IMR-90 (cell line): ENCODE measurements at regions not wholly inside any gene's neighbourhood (a gene's known extent, or its start where the extent isn't known, plus 50 kb on each side); places are given as distances from the start of the nearest gene placed in this dataset.

Experiments
- ATAC-seq: fragments of 200-7000 bp; cut with Tn5 transposase; 2 replicates; pipeline ENCODE4 v1.9.1; 2020; ENCODE audit warnings: low read depth, mild to moderate bottlenecking, moderate library complexity
- BruUV-seq: library from RNA; stranded (reverse); fragments of 400-500 nt; replicated peaks from 2 replicates; lab custom pipeline; 2021; lab: Mats Ljungman, UMichigan
- CTCF ChIA-PET: fragments of 300-600 bp; formaldehyde crosslinking; extraction: SDS; loops from one replicate; lab custom pipeline; 2021; ENCODE audit warnings: antibody characterized with exemption; lab: Yijun Ruan, JAX
- POLR2A ChIA-PET: fragments of 300-600 bp; sonication (Branson Sonifier 250); formaldehyde crosslinking; loops from one replicate; lab custom pipeline; 2022; ENCODE audit warnings: antibody characterized with exemption; ENCODE audit not compliant: unreplicated experiment; lab: Charles Lee
- DNase-seq: peaks from one replicate; pipeline ENCODE4 v3.0.0; 2013
- H2AFZ ChIP-seq: replicated peaks from 2 replicates; pipeline ENCODE3; 2013; ENCODE audit warnings: low read length, mild to moderate bottlenecking; ENCODE audit not compliant: poor library complexity
- H2AK5ac ChIP-seq: 2 replicates; pipeline ENCODE4 v1.6.1; 2013; ENCODE audit warnings: low read depth, low read length, inconsistent platforms
- H2AK9ac ChIP-seq: replicated peaks from 2 replicates; pipeline ENCODE3; 2013; ENCODE audit warnings: mild to moderate bottlenecking, low read depth, low read length, moderate library complexity; ENCODE audit not compliant: poor library complexity
- H2BK120ac ChIP-seq: 2 replicates; pipeline ENCODE4 v1.6.1; 2013; ENCODE audit warnings: low read depth, low read length, inconsistent platforms
- H2BK15ac ChIP-seq: 3 replicates; pipeline ENCODE4 v1.6.1; 2013; ENCODE audit warnings: low read depth, low read length, inconsistent platforms
- H2BK20ac ChIP-seq: 2 replicates; pipeline ENCODE4 v1.6.1; 2013; ENCODE audit warnings: low read depth, mild to moderate bottlenecking, inconsistent platforms, low read length, moderate library complexity
- H2BK5ac ChIP-seq: 2 replicates; pipeline ENCODE4 v1.6.1; 2013; ENCODE audit warnings: mild to moderate bottlenecking, low read depth, low read length, inconsistent platforms; ENCODE audit not compliant: poor library complexity, severe bottlenecking
- H3K14ac ChIP-seq: replicated peaks from 2 replicates; pipeline ENCODE4 v1.6.1; 2013; ENCODE audit warnings: low read depth, low read length, inconsistent platforms
- H3K18ac ChIP-seq: 2 replicates; pipeline ENCODE4 v1.6.1; 2013; ENCODE audit warnings: low read depth, low read length, control low read depth
- H3K23ac ChIP-seq: 2 replicates; pipeline ENCODE4 v1.6.1; 2013; ENCODE audit warnings: low read depth, low read length, inconsistent platforms
- H3K27ac ChIP-seq: 2 replicates; pipeline ENCODE4 v1.5.1; 2013; ENCODE audit warnings: mild to moderate bottlenecking, control low read depth, low read length; ENCODE audit not compliant: insufficient read depth
- H3K27me3 ChIP-seq: 2 replicates; pipeline ENCODE4 v1.6.1; 2013; ENCODE audit warnings: low read length; ENCODE audit not compliant: control insufficient read depth, insufficient read depth
- H3K36me3 ChIP-seq: 2 replicates; pipeline ENCODE4 v1.6.1; 2013; ENCODE audit warnings: low read length, mixed read lengths; ENCODE audit not compliant: control insufficient read depth, insufficient read depth
- H3K4ac ChIP-seq: 2 replicates; pipeline ENCODE4 v1.6.1; 2013; ENCODE audit warnings: low read depth, low read length, inconsistent platforms
- H3K4me1 ChIP-seq: 2 replicates; pipeline ENCODE4 v1.6.1; 2013; ENCODE audit warnings: low read length, mixed read lengths; ENCODE audit not compliant: control insufficient read depth, insufficient read depth
- H3K4me2 ChIP-seq: 2 replicates; pipeline ENCODE4 v1.6.1; 2013; ENCODE audit warnings: low read depth, mild to moderate bottlenecking, control low read depth, low read length, moderate library complexity
- H3K4me3 ChIP-seq: 2 replicates; pipeline ENCODE4 v1.5.1; 2013; ENCODE audit warnings: low read depth, mild to moderate bottlenecking, control low read depth, low read length, moderate library complexity; ENCODE audit not compliant: insufficient read depth
- H3K56ac ChIP-seq: 2 replicates; pipeline ENCODE4 v1.6.1; 2013; ENCODE audit warnings: low read length, inconsistent platforms; ENCODE audit not compliant: insufficient read depth; ENCODE audit errors: extremely low read depth
- H3K79me1 ChIP-seq, 2 experiments: 2 replicates each; pipeline ENCODE4 v1.6.1; 2013; ENCODE audit warnings: low read length in 2 of 2, inconsistent platforms in 1 of 2, low read depth in 1 of 2
- H3K9ac ChIP-seq: 2 replicates; pipeline ENCODE4 v1.6.1; 2013; ENCODE audit warnings: low read depth, low read length, control low read depth
- H3K9me1 ChIP-seq: 2 replicates; pipeline ENCODE4 v1.6.1; 2013; ENCODE audit warnings: low read length, inconsistent platforms; ENCODE audit not compliant: insufficient read depth
- H3K9me3 ChIP-seq: 2 replicates; pipeline ENCODE4 v1.6.1; 2013; ENCODE audit warnings: low read length; ENCODE audit not compliant: control insufficient read depth, insufficient read depth
- H4K20me1 ChIP-seq: 2 replicates; pipeline ENCODE4 v1.6.1; 2013; ENCODE audit warnings: low read length, inconsistent platforms; ENCODE audit not compliant: insufficient read depth
- H4K5ac ChIP-seq: 2 replicates; pipeline ENCODE4 v1.6.1; 2013; ENCODE audit warnings: mild to moderate bottlenecking, low read depth, low read length, control low read depth
- H4K8ac ChIP-seq, 2 experiments: 2 replicates each; pipeline ENCODE4 v1.6.1; 2013; ENCODE audit warnings: low read depth in 2 of 2, low read length in 2 of 2, control low read depth in 1 of 2, inconsistent platforms in 1 of 2
- H4K91ac ChIP-seq: 2 replicates; pipeline ENCODE4 v1.6.1; 2013; ENCODE audit warnings: low read depth, low read length, inconsistent platforms; ENCODE audit not compliant: insufficient read depth
- CHD1 ChIP-seq: IDR thresholded peaks from 2 replicates; pipeline ENCODE4 v1.6.1; 2012; ENCODE audit warnings: low read depth, low read length, improper control_type of control experiment
- NFE2L2 ChIP-seq: fragments of 150-350 bp; IDR thresholded peaks from 2 replicates; pipeline ENCODE4 v1.6.1; 2016; ENCODE audit warnings: low read depth, mild to moderate bottlenecking, low read length
- RAD21 ChIP-seq: IDR thresholded peaks from 2 replicates; pipeline ENCODE4 v1.6.1; 2012; ENCODE audit warnings: low read length, improper control_type of control experiment
- RCOR1 ChIP-seq: IDR thresholded peaks from 2 replicates; pipeline ENCODE4 v1.6.1; 2012; ENCODE audit warnings: mild to moderate bottlenecking, low read length, improper control_type of control experiment; ENCODE audit not compliant: insufficient replicate concordance
- WGBS, 2 experiments: methylation state at CpG; one replicate each; pipeline versions ENCODE4 v1.1.5 to v1.1.7; 2013; ENCODE audit warnings: missing lambda C conversion rate in 2 of 2; ENCODE audit not compliant: insufficient read length in 1 of 2; ENCODE audit errors: extremely low coverage in 2 of 2; 5-methylcytosine and 5-hydroxymethylcytosine counted together
- dilution Hi-C: fragments of 300-500 bp; cut with HindIII; formaldehyde crosslinking; loops from one replicate; pipeline ENCODE4 v1.14.3; 2018; ENCODE audit warnings: low sequenced_read_pairs; ENCODE audit not compliant: unreplicated experiment
- in situ Hi-C: fragments of 300-500 bp; cut with MboI; formaldehyde crosslinking; loops from 3 replicates; pipeline ENCODE4 v1.14.3; 2019; ENCODE audit warnings: low sequenced_read_pairs, inconsistent platforms, mixed read lengths
- intact Hi-C: fragments of 100-400 bp; cut with micrococcal nuclease; formaldehyde crosslinking; loops from 2 replicates; pipeline ENCODE4 v1.10.0; 2022
- TF ChIP-seq, protein P1 (sequence below): conservative IDR thresholded peaks from 2 replicates; pipeline ENCODE4 v1.5.1; 2012; ENCODE audit warnings: mild to moderate bottlenecking, low read depth, low read length, improper control_type of control experiment

DNA sequence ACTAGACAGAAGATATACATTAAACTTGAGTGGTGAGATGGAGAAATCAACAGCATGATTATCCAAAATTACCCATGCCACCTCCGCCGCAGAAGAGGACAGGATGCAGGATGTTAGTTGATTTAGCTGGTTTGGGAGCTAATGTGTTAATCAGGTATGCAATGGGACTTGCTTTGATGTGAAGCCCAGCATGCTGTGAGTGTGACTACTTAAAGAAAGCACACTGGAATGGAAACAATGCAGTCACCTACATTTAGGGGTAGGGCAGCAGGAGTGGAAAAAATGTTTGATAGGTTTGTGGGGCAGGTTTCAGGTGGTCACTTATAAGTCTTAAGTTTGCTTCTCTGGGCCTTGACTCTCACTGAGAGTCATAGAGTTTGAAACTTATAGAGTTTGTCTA is 170.0 kb upstream of the DAAM1 start:
- no peak overlapping the region for H2BK15ac ChIP-seq
- TF ChIP-seq, protein P1, sequence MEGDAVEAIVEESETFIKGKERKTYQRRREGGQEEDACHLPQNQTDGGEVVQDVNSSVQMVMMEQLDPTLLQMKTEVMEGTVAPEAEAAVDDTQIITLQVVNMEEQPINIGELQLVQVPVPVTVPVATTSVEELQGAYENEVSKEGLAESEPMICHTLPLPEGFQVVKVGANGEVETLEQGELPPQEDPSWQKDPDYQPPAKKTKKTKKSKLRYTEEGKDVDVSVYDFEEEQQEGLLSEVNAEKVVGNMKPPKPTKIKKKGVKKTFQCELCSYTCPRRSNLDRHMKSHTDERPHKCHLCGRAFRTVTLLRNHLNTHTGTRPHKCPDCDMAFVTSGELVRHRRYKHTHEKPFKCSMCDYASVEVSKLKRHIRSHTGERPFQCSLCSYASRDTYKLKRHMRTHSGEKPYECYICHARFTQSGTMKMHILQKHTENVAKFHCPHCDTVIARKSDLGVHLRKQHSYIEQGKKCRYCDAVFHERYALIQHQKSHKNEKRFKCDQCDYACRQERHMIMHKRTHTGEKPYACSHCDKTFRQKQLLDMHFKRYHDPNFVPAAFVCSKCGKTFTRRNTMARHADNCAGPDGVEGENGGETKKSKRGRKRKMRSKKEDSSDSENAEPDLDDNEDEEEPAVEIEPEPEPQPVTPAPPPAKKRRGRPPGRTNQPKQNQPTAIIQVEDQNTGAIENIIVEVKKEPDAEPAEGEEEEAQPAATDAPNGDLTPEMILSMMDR = no peak
- no peak for TF ChIP-seq NFE2L2
- no peak for TF ChIP-seq CHD1
- TF ChIP-seq RCOR1 = no peak
- no peak for TF ChIP-seq RAD21
- no peak overlapping the region for H2BK5ac ChIP-seq
- no peak overlapping the region for H2BK120ac ChIP-seq
- H4K5ac ChIP-seq = no peak overlapping the region
- in situ Hi-C loops = no loop called here
- no peaks in the 10 kb centered on the region for H4K20me1 ChIP-seq
- no peak overlapping the region for H3K4me2 ChIP-seq
- H3K9me1 ChIP-seq = peaks cover 7% of the 10 kb centered on the region; the same call in 1 of the 2 replicates
- CTCF ChIA-PET = interaction anchor here (2.4 kb wide), 1 partner anchor 10 kb away, joined by 6 read pairs; no protein-coding TSS in a partner anchor
- H2BK20ac ChIP-seq = no peak overlapping the region
- H3K27ac ChIP-seq = no peak overlapping the region
- no peak overlapping the region for H2AFZ ChIP-seq
- intact Hi-C loops = loop anchor here (2.0 kb wide), 1 partner anchor 378 kb away; no protein-coding TSS in a partner anchor
- no peak overlapping the region for H3K9ac ChIP-seq
- WGBS, 2 experiments = no CpG with 5 or more reads among the region's 2 CpGs
- ATAC-seq = no peak
- H3K79me1 ChIP-seq = no peaks in the 10 kb centered on the region
- no peak overlapping the region for H3K4ac ChIP-seq
- H3K14ac ChIP-seq = no peak overlapping the region
- dilution Hi-C loops = no loop called here
- POLR2A ChIA-PET = no interaction called here
- H3K9me3 ChIP-seq = peaks cover 5% of the 10 kb centered on the region; the same call in 1 of the 2 replicates
- no peak overlapping the region for H3K4me3 ChIP-seq
- H2AK5ac ChIP-seq = no peak overlapping the region
- H3K36me3 ChIP-seq = no peaks in the 10 kb centered on the region
- H3K56ac ChIP-seq = no peak overlapping the region
- H3K27me3 ChIP-seq = no peaks in the 10 kb centered on the region
- no peak overlapping the region for H4K91ac ChIP-seq
- no peak overlapping the region for H3K23ac ChIP-seq
- no peaks in the 10 kb centered on the region for H3K4me1 ChIP-seq
- DNase-seq = no peak
- no peak overlapping the region for H4K8ac ChIP-seq
- no TSS peak for BruUV-seq
- no peak overlapping the region for H3K18ac ChIP-seq
- H2AK9ac ChIP-seq = no peak overlapping the region
